ENCODE measurements at regions not wholly inside any gene's neighbourhood (a gene's known extent, or its start where the extent isn't known, plus 50 kb on each side); places are given as distances from the start of the nearest gene placed in this dataset.
"Not testable (repeated sequence)": the region's sequence is repeated elsewhere in the genome, so short reads cannot be mapped to it uniquely, and the experiment has no call there.

- no peak for DNase-seq
These were observed 488.1 kb upstream of the ARX start for GRCh38 chrX:25503826-25504225.

- DNase-seq = no peak
These were observed 492.0 kb upstream of the ARX start for GRCh38 chrX:25507801-25508200.

- DNase-seq = no peak
These were observed 503.5 kb upstream of the ARX start for GRCh38 chrX:25519258-25519657.

GRCh38 chrX:25522443-25523010, 506.8 kb upstream of the ARX start:
- DNase-seq = not testable (repeated sequence)

GRCh38 chrX:25523574-25524540, 508.1 kb upstream of the ARX start:
- no peak for DNase-seq

- DNase-seq = no peak
These were observed 511.4 kb upstream of the ARX start for GRCh38 chrX:25527156-25527555.

GRCh38 chrX:25527596-25527995, 511.8 kb upstream of the ARX start:
- DNase-seq = no peak

GRCh38 chrX:25531096-25531495, 515.3 kb upstream of the ARX start:
- DNase-seq = no peak

- DNase-seq = no peak
These were observed 518.3 kb upstream of the ARX start for GRCh38 chrX:25534091-25534490.

GRCh38 chrX:25536307-25536970, 520.7 kb upstream of the ARX start:
- DNase-seq = no peak

GRCh38 chrX:25537699-25538098, 521.9 kb upstream of the ARX start:
- no peak for DNase-seq

GRCh38 chrX:25544641-25545040, 528.9 kb upstream of the ARX start:
- DNase-seq = no peak

GRCh38 chrX:25548811-25549210, 533.0 kb upstream of the ARX start:
- DNase-seq = no peak

GRCh38 chrX:25555521-25555920, 539.8 kb upstream of the ARX start:
- DNase-seq = no peak

- DNase-seq = no peak
These were observed 542.4 kb upstream of the ARX start for GRCh38 chrX:25558137-25558536.

- no peak for DNase-seq
These were observed 545.4 kb upstream of the ARX start for GRCh38 chrX:25561190-25561589.

- DNase-seq = no peak
These were observed 557.9 kb upstream of the ARX start for GRCh38 chrX:25573631-25574030.

- DNase-seq = no peak
These were observed 541.2 kb upstream of the MAGEB18 start for GRCh38 chrX:25596921-25597320.

GRCh38 chrX:25597551-25597950, 540.6 kb upstream of the MAGEB18 start:
- no peak for DNase-seq

- no peak for DNase-seq
These were observed 539.1 kb upstream of the MAGEB18 start for GRCh38 chrX:25599061-25599460.

GRCh38 chrX:25600776-25601175, 537.4 kb upstream of the MAGEB18 start:
- no peak for DNase-seq

- DNase-seq = no peak
These were observed 536.8 kb upstream of the MAGEB18 start for GRCh38 chrX:25601323-25601722.

GRCh38 chrX:25618248-25618647, 519.9 kb upstream of the MAGEB18 start:
- no peak for DNase-seq

- no peak for DNase-seq
These were observed 497.9 kb upstream of the MAGEB18 start for GRCh38 chrX:25640276-25640675.

Data from T1000 (cell line).